GM13977 (cell line): ENCODE measurements at regions not wholly inside any gene's neighbourhood (a gene's known extent, or its start where the extent isn't known, plus 50 kb on each side); places are given as distances from the start of the nearest gene placed in this dataset.

ENCODE experiments used
- DNase-seq: peaks from one replicate; pipeline ENCODE4 v3.0.0; 2012; ENCODE audit warnings: low spot score
- CTCF ChIP-seq: IDR thresholded peaks from 2 replicates; pipeline ENCODE4 v1.5.1; 2012; ENCODE audit warnings: mild to moderate bottlenecking, control low read depth; ENCODE audit not compliant: insufficient read depth; ENCODE audit errors: extremely low read depth, missing control alignments
- in situ Hi-C: fragments of 300-500 bp; cut with MboI; formaldehyde crosslinking; loops from one replicate; pipeline ENCODE4 v1.12.0; 2022; ENCODE audit warnings: low sequenced_read_pairs, low pct_unique_long_range_greater_than_20kb, mixed read lengths, inconsistent platforms; ENCODE audit not compliant: unreplicated experiment

GRCh38 chr3:102735311-102735710 is 300.5 kb downstream of the ZPLD1 start:
- no peak for TF ChIP-seq CTCF
- in situ Hi-C loops = no loop called here
- no peak for DNase-seq

GRCh38 chr3:102736288-102736974 is 301.6 kb downstream of the ZPLD1 start:
- DNase-seq = no peak
- in situ Hi-C loops = no loop called here

GRCh38 chr3:102736975-102737304 is 302.1 kb downstream of the ZPLD1 start:
- DNase-seq = no peak
- in situ Hi-C loops = no loop called here
- TF ChIP-seq CTCF = no peak

More at GRCh38 chr3:102736288-102736974, 301.6 kb downstream of the ZPLD1 start:
- TF ChIP-seq CTCF = no peak

- no peak for DNase-seq
- in situ Hi-C loops = no loop called here
- no peak for TF ChIP-seq CTCF
Observed at GRCh38 chr3:102737353-102737752, 302.5 kb downstream of the ZPLD1 start.

- no peak for TF ChIP-seq CTCF
- no peak for DNase-seq
- in situ Hi-C loops = no loop called here
Observed at GRCh38 chr3:102741105-102741504, 306.3 kb downstream of the ZPLD1 start.

- in situ Hi-C loops = no loop called here
- no peak for DNase-seq
- TF ChIP-seq CTCF = no peak
Observed at GRCh38 chr3:102741694-102742093, 306.9 kb downstream of the ZPLD1 start.
